ENCODE measurements at regions not wholly inside any gene's neighbourhood (a gene's known extent, or its start where the extent isn't known, plus 50 kb on each side); places are given as distances from the start of the nearest gene placed in this dataset.
"Not testable (repeated sequence)": the region's sequence is repeated elsewhere in the genome, so short reads cannot be mapped to it uniquely, and the experiment has no call there.

- no peak for DNase-seq
Observed at GRCh38 chr4:133593764-133594163, 444.7 kb downstream of the PCDH10 start.

DNA sequence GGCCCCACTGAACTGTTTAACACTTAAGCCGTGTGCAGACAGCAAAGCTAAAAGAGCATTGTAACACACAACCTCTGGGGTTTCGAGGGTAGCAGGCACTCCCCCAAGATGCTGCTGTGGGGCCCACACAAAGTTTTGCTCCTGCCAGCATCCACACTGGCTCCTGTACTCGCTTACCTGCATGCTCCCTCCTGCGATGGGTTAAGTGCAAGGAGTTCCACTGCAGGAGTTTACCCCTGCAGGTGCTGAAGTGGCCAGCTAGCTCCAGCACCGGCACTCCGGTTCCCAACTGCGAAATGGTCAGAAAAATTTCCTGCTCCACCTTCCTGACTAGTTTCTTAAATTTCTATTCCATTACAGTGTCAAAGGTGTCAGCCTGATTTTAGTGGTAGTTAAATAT is 443.5 kb downstream of the PCDH10 start:
- no peak for DNase-seq

GRCh38 chr4:133592106-133592505 is 443.0 kb downstream of the PCDH10 start:
- no peak for DNase-seq

DNA sequence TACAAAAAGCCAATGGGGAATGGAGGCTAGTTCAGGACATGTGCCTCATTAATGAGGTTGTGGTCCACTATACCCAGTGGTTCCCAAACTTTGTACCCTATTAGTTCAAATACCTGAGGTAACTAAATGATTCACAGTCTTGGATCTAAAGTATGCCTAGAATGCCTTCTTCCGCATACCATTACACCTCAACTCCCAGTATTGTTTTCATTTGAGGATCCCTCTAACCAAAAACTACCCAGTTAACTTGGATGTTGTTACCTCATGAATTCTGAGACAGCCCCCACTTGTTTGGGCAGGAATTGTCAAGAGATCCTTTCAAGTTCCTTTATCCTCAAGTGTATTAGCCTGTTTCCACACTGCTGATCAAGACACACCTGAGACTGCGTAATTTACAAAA is 439.2 kb downstream of the PCDH10 start:
- no peak for DNase-seq

DNA sequence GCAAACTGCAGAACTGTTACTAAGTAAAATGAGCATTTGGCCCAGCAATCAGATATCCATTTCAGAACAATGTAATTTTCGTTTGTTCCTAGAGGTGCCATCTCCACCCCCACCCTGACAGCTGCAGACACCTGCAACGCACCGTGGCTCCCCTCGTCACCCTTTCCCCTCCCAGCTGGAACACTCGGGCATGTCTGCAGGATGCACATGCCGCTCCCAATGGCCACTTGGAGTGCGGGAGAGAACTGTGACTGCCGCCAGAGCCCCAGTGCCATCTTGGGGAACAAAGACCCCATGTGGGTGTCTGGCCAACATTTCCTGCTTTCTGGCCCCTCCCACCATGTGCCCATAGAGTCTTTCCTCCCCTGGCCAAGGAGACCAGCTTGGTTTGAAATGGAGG is 436.2 kb downstream of the PCDH10 start:
- DNase-seq: no peak

- DNase-seq: no peak
Observed at GRCh38 chr4:133584714-133585113, 435.6 kb downstream of the PCDH10 start.

GRCh38 chr4:133581996-133582619 is 433.0 kb downstream of the PCDH10 start:
- DNase-seq: no peak

DNA sequence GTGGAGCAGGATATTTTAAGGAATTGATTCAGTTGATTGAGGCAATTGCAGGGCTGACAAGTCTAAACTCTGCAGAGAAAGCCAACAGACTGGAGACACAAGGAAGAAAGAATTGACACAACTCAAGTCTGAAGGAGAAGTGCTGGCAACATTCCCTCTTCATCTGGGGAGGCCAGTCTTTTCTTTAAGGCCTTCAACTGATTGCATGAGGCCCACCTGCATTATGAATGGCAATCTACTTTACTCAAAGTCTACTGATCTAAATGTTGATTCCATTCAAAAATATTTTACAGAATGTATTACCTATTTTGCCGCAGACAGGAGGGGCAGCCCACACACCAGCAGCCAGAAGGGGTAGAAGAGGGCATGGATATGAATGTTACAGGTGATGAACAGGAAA is 425.2 kb downstream of the PCDH10 start:
- no peak for DNase-seq

DNA sequence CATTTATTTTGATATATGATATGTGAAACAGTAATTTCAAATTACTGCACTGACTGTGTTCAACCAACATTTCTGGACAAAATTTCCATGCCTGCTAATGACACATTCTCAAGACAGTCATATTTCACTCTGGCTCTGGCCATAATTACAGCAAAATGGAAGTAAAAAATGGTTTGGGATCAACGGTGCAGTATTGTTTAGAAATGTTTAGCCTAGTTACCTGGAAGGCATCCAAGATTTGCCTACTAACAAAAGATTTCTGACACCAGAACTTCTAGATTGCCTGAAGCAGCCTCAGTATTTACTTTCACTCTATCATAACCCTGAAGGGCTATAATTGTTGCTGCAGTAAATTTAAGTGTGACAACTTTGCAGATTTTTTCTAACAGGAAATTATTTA is 416.3 kb downstream of the PCDH10 start:
- peak; percentile 17 to 43 (median 32) for DNase-seq

- DNase-seq: no peak
Observed at GRCh38 chr4:133559987-133560386, 410.9 kb downstream of the PCDH10 start.

DNA sequence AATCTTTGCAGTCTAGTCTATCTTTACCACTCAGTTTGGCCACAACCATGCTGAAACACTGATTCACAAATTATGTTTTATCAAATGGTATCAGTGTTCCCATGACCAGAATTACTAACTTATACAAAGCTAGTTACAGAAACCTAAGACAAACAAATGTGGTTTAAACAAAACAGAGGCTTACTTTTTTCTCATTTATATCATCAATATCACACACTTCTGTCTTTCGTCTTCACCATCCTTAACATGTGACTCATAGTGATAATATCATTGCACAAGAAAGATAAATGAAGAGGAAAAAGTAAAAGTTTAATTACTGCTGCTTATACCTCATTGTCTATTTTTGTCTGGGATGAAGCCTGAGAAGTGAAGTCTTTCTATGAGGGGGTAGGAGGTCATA is 406.6 kb downstream of the PCDH10 start:
- DNase-seq: no peak

DNA sequence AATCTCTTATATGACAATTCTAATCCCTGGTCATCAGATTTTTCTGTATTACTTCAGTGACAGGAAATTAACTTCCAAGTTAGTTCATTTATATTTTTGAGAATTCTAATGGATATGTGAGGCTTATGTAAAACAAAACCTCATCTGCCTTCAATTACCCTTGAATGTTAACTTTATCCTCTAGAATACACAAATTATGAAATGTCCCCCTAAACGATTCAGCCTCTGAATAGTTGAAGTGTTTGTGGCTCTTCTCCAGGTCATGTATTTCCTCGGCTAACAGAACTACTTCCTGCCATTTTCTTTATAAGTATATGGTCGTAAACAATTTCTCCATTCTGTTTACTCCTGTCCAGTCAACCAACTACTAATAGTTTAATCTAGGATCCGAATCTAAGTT is 401.3 kb downstream of the PCDH10 start:
- no peak for DNase-seq

DNA sequence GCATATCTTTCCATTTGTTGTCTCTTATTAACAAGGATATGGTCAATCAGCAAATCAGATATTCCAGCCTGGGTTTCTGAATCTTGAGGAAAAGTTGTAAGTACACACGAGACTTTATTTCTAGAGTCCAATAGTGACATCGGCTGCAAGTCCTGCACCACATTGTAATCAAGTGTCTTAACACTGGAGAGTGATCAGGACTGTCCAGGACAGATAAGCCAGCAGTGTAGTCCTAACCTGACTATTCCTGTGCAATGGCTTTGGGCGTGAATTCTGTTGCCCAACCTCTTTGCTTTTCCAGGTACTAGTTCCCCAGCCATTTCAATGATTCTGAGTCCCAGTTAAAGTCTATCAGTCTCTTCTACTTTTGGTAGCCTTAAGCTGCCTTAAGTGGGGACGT is 395.0 kb downstream of the PCDH10 start:
- no peak for DNase-seq

GRCh38 chr4:133537780-133538281 is 388.7 kb downstream of the PCDH10 start:
- no peak for DNase-seq

- not testable (repeated sequence) for DNase-seq
Observed at GRCh38 chr4:133534224-133534623, 385.1 kb downstream of the PCDH10 start.

GRCh38 chr4:133524369-133524768 is 375.3 kb downstream of the PCDH10 start:
- no peak for DNase-seq

DNA sequence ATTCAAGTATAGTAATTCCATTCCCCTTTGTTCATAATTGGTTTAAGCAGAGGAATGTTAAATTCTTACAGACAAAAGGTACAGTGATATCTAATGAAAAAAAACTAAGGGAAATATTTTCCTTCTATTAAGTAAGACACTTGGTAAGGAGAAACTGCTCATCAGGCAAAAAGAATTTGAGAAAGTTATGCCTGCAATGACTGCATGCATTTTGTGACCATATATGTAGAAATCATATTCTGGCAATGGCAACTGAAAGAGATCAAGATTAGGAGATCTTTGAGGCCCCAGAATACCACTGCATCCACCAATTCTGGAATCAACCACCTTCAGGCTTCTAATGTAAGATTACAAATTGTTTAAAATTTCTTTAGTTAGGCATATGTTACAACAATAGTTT is 364.8 kb downstream of the PCDH10 start:
- peak in 1 of 3 donors; percentile 38 for DNase-seq

DNA sequence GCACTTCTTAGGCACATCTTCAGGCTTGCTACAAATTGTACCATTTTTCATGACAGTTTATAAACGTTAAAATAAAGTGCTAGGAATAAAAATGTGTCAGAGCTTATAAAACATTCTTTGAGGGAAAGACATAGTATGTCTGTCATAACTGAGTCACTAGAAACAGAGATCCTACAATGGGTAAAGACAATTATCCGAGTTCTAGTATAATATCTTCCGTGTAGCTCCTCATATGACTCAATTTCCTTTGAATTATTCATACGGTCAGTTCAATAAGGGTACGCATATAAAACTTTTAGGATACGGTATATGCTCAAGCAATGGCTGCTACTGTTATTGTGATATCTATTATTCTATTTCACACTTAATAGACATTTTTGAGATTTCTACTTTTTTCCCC is 349.1 kb downstream of the PCDH10 start:
- DNase-seq: no peak

- DNase-seq: no peak
Observed at GRCh38 chr4:133493776-133494175, 344.7 kb downstream of the PCDH10 start.

GRCh38 chr4:133493241-133493640 is 344.1 kb downstream of the PCDH10 start:
- DNase-seq: no peak

- peak in 1 of 3 donors; percentile 1 for DNase-seq
Observed at GRCh38 chr4:133484287-133484686, 335.2 kb downstream of the PCDH10 start.

- DNase-seq: peak; percentile 3 to 22 (median 5)
Observed at GRCh38 chr4:133483600-133484246, 334.6 kb downstream of the PCDH10 start.

DNA sequence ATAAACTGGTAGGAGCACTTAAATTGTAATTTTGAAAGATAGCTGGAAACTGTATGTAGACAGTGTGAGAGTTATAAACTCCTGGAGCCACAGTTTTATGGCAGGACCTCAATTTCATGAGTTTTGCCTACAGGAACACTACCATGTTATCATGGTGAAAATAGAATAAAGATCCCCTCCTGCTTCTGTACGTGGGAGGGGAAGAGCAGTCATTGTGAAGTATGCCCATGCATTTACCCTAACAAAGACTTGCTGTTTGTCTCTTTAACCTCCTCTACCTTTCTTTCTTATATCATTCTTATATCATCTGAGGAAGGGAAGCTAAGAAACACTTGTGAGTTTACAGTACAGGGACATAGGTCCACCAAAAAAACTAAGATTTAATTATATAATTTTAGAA is 327.0 kb downstream of the PCDH10 start:
- DNase-seq: no peak

DNA sequence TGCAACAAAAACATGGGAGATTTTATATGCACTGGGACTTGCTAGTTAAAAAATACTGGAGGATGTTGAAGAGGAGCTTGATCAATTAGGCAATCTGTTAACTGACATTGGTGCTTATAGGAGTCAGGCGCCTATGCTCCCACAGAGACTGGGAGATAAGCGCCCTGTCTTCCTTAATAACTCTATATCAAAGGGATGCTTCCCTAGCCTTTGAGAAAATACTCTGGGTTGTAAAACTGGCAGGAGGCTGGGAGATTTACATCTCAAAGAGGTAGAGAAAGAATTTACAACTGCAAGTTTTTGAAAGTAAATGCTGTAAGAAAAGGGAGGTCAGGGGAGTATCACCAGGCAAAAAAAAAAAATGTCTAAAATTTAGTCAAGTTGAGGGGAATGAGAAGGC is 325.4 kb downstream of the PCDH10 start:
- DNase-seq: no peak

Data from muscle of back (tissue), 3 donors.